DOHH2 (cell line): ENCODE measurements at regions not wholly inside any gene's neighbourhood (a gene's known extent, or its start where the extent isn't known, plus 50 kb on each side); places are given as distances from the start of the nearest gene placed in this dataset.

ENCODE experiments used
- CTCF ChIP-seq: fragments of 200-600 bp; sonication (generic); IDR thresholded peaks from one replicate; pipeline ENCODE4 v1.5.1; 2014; ENCODE audit warnings: antibody characterized with exemption, mild to moderate bottlenecking, low read depth, low read length; ENCODE audit not compliant: poor library complexity, severe bottlenecking
- EZH2phosphoT487 ChIP-seq: fragments of 200-600 bp; sonication (generic); IDR thresholded peaks from 2 replicates; pipeline ENCODE4 v1.6.1; 2017; ENCODE audit warnings: borderline replicate concordance, mild to moderate bottlenecking, antibody characterized with exemption, low read length, moderate library complexity, mixed read lengths

DNA sequence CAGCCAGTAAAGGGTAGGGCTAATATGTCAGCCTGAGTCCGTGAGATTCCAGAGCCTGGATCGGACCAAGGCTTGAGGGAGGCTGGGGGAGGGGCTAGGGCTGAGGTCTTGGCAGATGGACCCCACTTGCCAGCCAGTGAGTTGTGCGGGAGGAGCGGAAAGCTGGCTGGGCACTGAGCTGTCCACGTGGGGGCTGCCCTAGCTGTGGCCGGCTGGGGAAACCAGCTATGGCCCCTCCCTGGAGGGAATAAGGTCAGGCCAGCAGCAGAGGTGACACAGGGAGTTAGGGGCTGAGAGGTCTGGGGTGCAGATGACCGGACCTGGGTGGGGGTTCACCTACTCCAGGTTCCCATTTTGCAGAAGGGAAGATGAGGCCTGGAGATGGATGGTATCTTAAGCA lies 77.3 kb downstream of the UNCX start:
- TF ChIP-seq CTCF (no peak), EZH2phosphoT487 (no peak)
